Superior temporal gyrus (tissue), 1 donor: ENCODE measurements at regions not wholly inside any gene's neighbourhood (a gene's known extent, or its start where the extent isn't known, plus 50 kb on each side); places are given as distances from the start of the nearest gene placed in this dataset.

Experiments used
- DNase-seq: peaks from one replicate; pipeline ENCODE4 v3.0.0-alpha.2; 2016; ENCODE audit errors: extremely low spot score

DNA sequence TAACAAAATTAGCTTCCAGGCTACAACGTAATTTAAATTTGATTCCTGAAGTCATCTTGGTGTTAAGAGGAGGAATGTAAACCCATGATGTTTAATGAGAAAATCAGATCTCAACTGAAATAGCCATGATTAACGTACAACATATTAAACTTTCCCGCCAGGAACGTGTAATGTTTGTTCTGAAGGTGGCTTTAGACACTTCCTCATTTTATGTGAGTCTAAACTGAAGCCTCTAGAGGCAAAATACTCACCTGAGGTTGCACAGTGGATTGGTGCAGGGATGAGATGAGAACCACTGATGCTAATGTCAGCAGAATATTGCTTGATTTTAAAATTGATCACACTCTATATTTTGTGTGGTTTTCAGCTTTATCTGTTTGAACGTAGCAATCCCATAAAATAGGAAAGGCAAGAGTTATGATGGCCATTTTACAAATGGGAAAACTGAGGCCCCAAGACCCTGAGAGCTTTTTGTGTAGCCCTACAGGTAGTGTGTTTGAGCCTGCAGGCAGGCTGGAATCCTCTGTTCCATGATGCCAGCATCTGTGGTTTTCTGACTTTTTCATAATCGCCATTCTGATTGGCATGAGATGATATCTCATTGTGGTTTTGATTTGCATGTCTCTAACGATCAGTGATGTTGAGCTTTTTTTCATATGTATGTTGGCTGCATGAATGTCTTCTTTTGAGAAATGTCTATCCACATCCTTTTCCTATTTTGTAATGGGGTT lies 243.7 kb upstream of the BMPER start:
- DNase-seq = no peak

DNA sequence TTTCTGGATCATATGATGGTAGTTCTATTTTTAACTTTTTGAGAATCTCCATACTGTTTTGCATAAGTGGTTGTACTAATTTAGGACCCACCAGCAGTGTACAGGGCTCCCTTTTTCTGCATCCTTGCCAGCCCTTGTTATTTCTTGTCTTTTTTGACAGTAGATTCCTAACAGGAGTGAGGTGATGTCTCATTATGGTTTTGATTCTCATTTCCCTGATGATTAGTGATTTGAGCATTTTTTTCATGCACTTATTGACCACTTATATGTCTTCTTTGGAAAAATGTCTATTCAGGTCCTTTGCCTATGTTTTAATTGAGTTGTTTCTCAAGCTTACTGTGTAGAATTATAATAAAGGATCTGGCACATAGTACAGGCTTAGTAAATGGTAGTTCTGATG lies 238.8 kb upstream of the BMPER start:
- DNase-seq = no peak

DNA sequence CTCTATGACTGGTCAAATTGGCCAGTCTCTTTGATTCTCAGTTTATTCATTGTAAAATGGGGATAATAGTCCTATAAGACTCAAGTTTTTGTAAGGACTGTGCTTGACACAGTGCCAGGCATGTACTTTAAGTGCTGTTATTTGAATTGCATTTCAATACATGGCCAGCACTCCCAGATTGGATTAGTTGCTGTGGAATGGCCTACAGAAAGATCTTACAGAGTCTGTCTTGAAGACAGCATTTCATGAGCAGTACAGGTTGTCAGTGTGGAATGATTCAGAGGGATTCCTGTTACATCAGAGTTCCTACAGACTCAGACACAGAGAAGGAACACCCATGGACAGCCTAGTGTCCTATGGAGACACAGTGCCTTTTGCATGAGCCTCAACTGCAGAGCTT lies 238.1 kb upstream of the BMPER start:
- no peak for DNase-seq

DNA sequence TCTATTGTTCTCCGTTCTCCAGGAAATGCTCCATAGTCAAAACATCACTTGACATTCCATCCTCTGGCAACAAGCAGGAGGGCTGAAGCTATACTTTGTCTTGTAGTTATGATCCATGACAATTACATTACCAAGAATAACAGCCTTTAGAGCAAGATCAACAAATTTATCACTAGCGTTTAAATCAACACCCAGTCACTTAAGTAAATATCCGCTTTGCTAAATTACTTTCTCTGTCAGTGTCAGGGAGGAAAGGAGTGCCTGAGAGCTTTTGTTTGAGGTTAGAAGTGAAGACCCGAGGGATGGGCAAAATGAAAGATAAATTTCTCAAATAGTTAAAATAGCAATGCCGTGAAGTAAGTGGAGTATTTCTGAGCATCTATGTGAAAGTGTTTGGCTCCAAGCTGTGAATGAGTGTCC lies 236.1 kb upstream of the BMPER start:
- no peak for DNase-seq

DNA sequence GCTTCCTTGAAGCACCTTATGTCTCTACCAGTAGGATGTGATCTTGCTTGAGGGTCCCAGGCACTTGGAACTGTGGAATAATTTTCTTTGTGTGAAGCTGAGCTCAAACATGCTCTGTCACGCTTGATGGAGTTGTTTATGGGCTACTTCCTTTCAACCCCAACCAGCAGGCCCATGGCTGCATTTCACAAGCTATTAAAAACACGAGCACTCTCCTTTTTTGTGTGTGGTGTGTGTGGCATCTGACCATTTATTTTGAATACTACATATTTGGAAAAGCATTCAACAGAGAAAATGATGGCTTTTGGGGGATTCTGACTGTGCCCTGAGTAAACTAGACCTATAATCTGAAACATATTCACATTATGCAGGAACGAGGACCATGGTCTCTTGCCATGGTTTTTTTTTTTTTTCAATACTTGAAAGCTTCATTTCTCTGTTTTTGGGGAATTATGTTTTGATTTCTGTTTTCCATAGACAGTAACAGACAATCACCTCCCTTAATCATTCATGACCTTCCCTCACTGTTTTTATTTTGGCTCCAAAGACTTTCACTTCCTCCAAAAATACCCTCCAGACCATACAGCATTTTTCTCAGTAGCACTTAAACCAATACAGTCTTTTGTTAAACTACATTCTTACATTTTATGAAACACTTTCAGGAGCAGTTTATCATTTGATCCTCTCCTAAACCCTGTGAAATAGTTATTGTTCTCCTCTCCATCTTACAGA lies 233.6 kb upstream of the BMPER start:
- DNase-seq = no peak

DNA sequence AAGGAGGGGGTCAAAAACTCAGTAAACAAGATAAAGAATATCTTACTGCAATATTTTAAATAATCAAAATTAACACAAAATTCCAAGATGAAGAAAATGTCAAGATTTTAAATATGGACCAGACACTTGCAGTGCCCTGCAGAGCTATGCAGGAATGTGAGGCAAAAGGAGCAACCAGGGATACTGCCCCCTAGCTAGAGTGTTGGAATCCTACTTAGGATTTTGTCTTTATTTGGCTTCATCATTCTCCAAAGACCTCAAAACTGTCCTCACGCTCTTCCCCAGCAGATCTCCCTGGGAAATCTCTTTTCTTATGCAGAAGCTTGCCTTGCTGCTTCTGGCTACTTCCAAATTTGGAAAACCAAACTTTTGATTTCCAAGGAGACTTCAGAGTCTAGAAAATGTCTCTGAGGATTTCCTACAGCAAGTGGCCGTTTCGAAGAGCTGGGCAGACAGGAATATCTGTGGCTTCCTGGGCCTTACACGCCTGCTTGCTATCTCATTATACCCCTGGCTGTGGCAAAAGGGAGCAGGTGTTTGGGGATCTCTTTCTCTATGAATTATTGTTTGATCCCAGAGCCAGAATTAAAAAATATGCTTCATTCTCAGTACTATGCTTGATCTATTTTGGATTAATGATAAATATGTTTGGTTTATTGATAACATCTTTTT lies 232.2 kb upstream of the BMPER start:
- DNase-seq = no peak

DNA sequence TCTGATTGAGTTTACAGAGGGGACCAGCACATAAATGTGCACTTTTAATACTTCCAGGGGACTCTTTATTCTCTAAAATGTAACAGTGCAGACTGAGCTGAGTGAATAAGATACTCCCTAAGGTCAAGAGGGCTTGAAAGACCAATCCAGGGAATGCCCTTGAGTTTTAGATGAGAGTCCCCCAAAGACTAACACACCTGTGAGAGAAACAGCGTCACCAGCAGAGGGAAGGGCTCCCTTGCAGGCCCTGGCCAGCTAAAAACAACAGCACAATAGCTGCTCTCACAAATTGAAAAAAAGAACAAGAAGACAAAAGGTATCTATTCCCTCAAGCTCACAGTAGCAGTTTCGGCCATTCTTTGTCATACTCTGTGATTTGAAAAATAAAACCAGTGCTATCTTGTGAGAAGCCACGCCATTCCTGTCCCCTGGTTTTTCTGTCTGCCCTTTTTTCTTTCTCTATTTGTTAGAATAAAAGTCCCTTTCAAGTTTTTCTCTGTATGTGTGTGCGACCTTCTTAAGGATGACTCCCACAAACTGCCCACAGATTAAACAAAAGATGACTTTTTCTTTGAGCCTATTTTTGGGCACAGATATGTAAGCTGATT lies 230.4 kb upstream of the BMPER start:
- no peak for DNase-seq

DNA sequence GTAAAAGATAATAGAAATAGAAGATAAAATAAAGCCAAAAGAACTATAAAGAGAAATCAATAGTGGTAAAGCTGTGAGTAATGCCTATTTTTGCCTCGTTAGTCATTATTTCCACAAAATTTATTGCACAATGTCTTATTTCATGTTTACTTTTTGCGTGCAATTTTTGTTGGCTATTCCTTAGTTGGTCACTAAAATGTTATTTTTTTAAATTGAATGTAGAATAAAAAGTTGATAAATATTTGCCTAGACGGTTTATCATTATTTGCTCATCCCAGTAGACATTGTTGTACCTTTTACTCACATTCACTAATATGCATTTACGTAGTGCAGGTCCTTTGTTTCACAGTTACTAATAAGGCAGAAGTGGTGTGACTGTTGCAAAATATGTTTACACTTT lies 227.8 kb upstream of the BMPER start:
- DNase-seq = no peak

DNA sequence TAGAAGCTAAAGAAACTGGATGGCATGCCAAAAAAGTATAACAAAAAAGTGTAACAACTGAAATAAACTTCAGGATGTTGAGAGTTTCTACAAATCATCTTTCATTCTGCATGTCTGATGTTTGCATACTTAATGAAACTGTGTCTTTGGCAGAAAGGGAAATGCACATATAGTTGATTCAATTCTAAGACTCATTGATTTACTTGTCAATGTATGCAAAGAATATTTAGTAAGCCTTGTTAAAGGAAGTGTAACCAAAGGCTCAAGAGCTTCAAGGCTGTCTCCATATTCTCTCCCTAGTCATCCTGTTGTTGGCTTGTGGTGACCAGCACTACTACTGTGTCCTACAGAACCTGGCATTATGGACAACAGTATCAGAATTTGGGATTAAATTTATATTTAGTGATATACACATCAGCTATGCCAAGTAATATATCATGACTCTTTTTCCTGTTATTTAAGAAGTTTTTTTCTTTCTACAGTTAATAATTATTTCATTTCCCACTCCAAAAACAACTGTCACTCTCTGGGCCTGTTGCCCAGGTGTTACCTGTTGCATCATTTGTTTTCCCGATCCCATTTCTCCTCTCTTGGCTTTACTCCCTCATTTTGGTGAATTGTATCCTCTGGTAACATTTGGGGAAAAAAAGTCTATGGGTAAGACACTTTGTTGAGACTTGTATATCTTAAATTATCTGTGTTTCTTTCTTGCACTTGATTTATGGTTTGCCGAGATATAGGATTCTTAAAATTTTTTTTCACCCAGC lies 226.6 kb upstream of the BMPER start:
- no peak for DNase-seq

DNA sequence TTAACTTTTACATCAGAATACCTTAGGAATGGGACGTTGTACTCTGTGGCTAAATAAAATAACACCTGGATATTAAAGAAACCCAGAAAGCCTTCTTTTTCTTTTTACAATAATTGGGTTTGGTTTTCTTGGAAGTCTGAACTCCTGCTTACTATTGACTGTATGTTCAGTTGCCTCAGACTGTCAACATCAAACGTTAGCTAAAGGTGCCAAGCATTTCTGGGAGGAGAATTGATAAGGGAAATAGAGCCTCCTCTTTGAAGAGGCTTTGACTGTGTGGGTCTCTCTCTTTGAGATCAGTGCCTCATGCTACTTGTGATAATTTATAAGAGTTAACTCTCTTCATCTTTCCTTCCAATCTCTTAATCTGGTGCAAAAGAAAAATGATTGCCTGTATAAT lies 224.7 kb upstream of the BMPER start:
- DNase-seq = no peak

DNA sequence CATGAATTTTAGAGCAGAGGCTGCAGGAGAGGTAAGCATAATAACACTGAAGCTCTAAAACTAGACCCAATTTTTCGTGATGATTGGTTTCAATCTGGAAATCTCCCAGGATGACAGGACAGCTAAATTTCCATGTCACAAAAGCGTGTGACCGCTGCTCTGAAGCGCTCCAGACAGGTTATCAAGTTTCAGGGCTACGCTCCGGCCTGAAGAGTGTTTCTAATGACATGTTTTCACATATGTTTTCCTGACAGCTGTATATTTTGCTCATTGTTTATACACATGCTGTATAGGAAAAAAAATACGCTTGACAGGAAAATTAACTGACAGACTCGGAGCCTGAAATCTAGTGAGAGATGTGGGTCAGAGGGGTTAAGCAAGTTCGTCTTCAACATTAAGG lies 219.8 kb upstream of the BMPER start:
- DNase-seq = no peak

DNA sequence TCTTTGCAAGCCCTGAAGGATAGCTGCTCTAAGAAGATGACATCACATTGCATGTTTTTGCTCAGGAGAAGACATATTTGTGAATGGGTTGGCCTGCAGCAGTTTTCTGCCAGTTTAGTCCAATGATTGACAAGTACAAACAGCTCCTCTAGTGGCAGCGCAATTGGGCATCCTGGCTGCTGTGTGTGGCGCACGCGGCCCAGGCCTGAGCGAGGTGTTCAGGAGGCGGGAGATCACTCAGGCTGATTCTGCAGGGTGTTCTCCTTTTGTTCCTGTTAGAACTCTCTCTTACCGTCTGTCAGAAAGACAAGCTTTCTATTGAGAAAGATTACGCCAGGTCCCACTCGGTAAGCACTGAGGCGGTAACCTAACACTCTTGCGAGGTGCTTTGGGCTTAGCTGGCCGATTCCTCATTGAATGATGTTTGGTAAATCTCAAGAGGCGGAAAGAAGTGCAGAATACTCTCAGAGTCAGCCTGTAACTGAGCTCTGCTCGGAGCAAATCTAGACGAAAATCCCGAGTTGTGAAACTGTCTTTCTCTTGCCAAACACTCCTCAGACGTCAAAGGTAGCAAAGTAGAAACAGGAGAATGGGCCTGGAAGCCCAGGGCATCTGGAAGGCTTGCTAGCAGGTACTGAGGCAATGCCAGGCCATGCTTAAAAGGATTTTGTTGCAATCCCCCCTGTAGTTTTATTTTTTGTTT lies 219.2 kb upstream of the BMPER start:
- DNase-seq = no peak

DNA sequence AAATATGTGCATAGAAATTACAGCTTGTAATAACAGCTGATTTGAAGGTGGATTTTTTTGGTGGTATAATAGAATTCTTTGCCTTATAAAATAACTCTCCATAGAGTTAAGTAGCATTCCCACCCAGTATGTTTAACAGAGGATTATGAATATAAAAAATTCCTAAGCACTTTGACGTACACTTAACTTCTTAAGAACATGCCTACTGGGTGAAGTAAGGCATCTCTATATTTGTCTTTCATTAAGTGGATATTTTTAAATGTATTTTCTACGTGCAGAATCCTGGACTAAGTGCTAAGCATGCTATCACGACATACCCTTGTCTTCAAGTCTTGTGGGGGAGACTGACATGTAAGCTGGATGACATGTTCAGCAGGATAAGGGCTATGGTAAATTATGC lies 217.7 kb upstream of the BMPER start:
- no peak for DNase-seq

DNA sequence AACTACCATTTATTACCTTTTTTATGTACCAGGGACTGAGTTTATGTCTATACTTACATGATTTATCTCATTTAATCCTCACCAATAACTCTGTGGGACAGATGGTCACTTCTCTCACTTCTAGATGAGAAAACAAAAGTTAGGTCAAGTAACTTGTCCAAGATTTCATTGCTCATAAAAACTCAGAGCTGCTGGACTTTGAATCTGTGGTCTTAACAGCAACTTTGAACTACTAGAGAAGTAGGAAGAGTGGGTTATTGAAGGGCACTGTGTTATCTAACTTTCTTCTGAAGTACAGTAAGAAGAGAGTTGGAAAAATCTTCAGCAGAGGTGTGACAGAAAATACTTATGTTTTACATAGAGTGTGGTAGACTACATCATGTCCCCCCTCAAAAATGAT lies 214.2 kb upstream of the BMPER start:
- no peak for DNase-seq

DNA sequence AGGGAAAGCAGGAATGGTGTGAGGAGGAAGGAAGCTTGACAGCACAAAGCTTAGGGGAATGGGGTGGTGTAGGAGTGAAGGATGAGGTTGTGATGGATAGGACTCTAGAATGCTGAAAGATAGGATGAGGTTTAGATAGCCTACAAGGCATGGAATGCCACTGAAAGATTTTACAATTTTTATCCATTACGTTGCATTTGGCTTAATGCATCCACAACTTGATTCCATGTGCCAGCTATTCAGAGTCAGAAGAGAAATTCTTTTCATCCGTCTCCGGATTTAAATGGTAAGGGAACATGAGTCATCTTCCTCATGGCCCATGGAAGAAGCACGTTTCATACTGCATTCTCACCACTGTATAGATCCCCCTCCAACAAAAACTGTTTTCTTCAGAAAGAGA lies 212.4 kb upstream of the BMPER start:
- DNase-seq = no peak

DNA sequence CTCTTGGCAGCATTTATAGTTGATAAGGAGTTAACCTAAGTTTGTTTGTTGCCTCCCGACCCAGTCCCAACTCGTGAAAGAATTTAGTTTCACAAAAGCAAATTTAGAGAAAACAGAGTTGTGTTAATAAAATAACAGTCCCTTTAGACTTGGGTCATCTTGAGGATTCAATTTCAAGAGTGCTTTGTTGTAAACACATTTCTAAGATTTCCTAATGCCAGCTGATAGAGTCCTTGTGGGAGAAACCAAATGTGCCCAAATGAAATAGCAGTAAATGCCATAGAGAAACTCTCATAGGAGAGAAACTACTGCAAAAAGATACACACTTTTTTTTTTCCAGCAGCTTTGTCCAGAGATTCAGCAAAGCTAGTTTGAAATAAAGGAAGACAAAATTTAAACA lies 211.3 kb upstream of the BMPER start:
- DNase-seq = no peak

DNA sequence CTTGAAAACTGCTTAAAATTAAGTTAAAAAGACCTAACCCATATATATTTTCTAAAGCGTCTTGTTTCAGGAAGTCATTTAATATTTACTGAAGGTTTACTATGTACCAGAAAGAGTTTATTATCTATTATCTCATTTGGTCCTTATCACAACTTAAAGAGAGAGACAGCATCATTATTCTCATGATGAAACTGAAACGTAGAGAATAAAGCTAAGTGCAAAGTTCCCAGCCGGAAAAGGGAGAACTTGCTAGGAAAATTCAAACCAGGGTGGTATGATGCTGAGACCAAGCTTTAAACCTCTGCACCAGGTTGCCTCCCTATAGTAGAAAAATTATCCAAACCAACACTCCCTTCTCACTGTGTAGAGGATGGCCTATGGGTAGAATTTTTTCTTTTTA lies 207.7 kb upstream of the BMPER start:
- no peak for DNase-seq

DNA sequence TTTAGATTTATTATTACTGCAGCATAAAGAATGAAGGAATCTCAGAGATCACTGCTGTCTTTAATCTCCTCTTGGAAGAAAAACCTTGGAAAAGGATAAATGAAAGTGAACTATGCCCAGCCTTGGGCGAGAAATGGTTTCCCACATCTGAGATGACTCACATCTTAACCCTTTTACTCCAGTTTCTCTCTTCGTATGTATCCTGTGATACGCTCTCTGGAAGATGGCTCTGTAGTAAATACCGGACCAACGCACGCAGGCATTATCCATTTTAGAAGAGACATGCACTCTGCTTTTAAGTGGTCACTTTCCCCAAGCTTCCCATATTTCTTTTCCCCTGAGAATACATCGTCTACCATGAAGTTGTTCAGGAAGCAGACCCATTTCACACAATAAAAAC lies 207.3 kb upstream of the BMPER start:
- DNase-seq = no peak

DNA sequence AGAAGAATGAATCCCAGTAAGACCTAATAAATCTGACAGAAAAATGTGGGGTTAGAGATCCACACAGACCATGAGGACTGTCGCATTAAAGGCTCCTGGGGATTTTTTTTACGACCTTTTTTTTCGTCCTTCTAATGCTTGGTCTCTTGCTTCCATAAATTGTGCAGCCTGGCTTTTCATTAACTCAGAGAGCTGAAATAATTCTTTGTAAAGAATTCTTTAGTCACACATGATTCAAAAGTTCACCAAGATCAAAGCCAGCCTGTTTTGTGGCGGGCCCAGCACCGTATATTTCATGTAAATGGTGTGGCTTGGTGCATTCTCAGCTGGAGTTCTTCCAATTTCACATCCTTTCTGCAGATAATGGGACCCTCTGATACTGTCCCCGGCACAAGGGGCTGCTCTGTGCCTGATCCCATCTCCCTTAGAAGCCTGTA lies 206.6 kb upstream of the BMPER start:
- DNase-seq = no peak

DNA sequence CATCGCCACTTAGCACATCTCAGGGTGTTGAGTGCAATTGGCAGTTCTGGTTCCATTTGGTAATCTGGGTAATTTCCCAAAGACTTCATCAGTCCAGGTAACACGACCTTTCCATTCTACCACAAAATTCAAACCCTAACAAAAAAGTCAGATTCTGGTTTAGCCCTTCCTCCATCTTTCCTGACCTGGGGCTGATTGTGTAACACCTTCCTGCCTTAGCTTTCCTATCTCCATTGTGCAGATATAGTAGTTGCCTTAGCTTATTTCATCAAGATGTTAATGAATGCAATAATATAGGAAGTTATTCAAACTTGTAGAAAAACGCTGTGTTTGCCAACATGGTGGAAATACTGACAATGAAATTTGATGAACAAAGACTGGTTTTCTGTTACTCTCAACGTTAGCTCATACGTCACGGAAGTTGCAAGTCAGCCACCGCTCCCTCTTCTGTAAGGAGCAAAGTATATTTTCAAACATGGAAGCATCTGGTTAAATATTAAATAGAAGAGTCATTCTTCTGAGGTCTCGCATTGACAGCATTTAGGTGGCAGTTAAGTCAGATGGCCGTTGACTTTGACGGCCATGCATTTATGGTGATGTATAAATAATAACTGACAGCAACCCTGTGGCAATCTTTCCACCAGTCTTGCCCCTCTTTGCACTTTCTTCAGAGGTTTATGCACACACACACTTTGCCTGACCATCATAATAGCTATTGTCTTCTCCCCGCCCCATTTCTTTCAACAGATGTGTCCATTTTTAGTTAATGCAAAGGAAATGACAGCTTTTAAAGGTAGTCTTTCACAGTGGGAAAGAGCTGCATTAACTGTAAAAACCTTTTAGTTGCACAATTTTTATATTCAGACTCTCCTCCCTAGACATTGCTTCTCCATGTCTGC lies 205.1 kb upstream of the BMPER start:
- no peak for DNase-seq
